Hindlimb muscle (tissue), 1 donor: ENCODE measurements at regions not wholly inside any gene's neighbourhood (a gene's known extent, or its start where the extent isn't known, plus 50 kb on each side); places are given as distances from the start of the nearest gene placed in this dataset.
"Not testable (repeated sequence)": the region's sequence is repeated elsewhere in the genome, so short reads cannot be mapped to it uniquely, and the experiment has no call there.

ENCODE experiments used
- DNase-seq: peaks from one replicate; pipeline ENCODE4 v3.0.0-alpha.2; 2013

DNA sequence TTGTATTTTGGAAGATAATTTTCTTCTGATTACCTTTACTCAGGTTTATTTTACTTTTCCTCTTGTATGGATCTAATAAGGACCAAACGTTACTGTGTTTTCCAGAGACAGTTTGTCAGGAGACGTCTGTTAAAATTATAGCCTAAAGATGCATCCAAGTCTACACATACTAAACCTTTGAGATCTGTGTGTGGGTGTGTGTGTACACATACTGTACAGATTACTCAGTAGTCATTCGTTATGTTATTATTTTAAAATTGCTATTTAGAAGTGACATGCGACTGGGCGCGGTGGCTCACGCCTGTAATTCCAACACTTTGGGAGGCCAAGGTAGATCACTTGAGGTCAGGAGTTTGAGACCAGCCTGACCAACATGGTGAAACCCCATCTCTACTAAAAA is 51.6 kb upstream of the CNTLN start:
- DNase-seq = no peak

DNA sequence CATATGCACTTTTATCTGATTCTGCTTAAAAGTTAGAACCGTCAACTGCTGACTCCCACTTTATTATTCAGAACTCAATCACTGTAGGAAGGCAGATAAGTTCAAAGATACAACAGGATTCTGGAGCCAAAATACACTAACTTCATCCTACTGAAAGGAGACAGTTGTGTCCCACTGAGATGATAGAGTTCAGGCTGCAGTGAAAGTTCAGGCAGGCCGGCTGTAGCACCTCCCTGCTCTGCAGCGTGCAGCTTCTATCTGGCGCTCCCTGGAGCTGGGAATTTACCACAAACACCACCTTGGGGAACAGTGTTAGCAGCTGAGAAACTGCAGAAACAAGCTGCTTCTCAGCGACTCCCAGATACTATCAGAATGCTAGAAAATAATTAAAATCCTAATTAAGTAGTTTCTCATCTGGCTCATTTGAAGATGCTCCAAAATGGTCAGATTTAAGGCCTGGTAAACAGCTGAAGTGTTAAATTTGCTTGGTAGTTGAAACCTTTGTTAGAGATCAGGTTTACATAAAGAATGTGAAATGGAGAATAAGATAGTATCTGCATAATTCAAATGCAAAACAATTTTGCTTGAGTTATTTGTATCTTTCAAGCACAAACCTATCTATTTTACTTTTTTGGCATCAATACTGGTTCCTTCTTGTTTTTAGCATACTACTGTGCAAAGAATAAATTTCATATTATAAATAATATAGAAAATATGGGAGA is 52.3 kb upstream of the CNTLN start:
- DNase-seq = peak; percentile 19

DNA sequence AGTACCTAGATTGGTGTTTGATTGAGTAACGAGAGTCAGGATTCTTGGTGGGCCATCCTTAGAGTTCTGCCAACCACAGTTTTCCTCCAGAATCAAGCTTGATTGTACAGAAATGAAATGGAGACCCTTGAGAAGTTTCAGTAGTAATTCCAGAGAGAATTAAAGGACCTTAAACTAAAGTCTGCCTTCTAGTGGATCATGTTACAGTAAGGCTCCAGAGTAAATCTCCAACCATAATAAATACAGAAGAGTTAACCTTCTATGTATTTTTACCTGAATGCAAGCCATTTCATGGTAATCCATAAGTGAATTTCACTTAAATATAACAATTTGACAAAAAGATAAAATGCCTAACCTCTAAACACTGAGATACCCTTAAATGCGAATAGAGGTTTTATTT is 53.0 kb upstream of the CNTLN start:
- no peak for DNase-seq

DNA sequence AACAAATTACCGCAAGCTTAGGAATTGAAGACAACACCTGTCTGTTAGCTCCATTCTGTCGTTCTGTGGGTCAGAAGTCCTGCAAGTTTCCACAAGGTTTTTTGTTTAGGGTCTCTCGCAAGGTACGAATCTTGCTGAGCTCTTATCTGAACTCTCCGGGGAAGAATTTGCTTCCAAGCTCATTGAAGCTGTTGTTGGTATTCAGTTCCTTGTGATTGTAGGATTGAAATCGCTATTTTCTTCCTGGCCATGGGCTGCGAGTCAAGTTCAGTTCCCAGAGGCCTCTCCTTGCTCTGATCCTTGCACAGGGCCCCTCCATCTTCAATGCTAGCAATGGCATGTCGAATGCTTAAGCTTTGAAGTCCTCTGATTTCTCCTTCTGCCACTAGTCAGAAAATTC is 53.5 kb upstream of the CNTLN start:
- no peak for DNase-seq

DNA sequence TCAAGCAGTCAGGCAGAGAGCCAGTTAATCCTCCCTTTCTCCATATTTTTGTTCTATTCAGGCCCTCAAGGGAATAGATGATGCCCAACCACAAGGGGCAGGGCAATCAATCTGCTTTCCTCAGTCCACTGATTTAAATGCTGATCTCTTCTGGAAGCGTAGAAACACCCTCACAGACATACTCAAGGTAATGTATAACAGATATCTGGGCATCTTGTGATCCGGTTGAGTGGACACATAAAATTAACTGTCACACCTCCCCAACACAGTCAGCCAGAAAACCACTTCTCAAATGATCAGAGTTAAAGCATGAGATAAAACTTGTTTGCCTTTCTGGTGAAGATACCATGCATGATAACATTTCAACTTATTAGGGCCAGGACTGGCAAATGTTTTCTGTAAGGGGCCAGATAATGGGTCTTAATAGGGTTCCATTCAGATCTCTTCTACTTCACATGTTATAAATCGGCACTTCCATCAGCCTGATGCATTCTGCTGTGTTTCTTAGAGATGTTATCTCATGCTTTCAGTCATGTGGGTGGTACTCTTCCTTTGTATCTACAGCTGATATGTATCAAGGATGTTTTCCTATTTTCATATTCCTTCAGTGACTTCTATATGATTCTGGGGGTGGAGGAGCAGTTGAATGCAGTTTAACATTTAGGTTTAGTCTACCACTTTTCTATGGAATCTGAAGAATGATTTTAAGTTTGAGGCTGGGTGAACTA is 58.9 kb upstream of the CNTLN start:
- DNase-seq = no peak

DNA sequence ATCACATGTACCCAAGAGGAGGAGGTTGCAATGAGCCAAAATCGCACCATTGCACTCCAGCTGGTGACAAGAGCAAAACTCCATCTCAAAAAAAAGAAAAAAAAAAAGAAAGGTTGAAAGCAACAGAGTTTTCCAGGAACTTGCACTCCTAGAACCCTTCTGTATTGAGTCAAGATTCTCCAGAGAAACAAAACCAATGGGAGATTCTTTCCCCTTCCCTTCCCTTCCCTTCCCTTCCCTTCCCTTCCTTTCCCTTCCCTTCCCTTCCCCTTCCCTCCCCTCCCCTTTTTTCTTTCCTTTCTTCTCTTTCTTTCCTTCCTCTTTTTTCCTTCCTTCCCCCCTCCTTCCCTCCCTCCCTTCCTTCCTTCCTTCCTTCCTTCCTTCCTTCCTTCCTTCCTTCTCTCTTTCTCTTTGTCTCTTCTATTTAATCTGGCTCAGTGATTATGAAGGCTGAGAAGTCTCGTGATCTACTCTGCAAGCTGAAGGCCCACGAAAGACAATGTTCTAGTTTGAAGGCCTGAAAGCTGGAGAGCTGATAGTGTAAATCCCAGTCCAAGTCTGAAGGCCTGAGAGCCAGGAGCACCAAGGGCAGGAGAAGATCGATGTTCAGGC is 59.6 kb upstream of the CNTLN start:
- no peak for DNase-seq

DNA sequence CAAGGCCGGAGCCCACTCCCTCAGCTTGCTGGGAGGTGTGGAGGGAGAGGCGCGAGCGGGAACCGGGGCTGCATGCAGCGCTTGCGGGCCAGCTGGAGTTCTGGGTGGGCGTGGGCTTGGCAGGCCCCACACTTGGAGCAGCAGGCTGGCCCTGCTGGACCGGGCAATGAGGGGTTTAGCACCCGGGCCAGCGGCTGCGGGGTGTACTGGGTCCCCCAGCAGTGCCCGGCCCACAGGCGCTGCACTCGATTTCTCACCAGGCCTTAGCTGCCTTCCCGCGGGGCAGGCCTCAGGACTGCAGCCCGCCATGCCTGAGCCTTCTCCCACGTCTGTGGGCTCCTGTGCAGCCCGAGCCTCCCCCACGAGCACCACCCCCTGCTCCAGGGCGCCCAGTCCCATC is 62.3 kb upstream of the CNTLN start:
- DNase-seq = not testable (repeated sequence)

DNA sequence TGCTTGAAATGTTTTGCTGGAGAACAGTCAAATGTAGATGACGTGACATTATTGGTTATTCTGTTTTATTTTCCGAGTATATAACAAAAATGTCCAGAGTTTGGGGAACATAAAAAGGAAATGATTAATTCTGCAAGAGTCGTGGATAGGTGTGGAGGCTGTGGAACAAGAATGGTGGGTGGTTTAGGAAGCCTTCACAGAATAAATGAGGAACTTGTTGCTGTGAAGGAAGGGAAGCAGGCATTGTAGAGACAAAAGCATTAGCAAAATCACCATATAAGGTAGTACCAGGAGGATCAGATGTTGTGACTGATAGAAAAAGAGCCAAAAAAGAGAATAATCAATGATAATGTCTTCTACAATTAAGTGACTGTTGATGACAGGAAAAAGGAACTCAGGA is 66.2 kb upstream of the CNTLN start:
- no peak for DNase-seq

DNA sequence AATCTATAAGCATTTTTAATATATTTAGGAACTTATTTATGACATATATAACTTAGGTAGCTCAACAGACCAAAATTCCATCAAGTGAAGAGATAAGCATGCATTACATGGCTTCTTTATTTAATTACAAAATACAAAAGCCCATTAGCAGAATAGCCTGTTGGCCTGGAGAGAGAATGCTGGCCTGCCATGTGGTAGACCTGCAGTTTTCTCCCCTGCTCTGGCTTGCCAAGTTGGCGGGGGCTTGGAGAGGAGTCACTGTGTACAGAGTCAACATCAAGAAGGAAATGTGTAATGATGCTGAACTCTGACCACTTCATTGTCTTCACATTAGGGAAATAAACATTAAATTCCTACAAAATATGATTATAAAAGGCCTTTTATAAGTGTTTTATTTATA is 69.8 kb upstream of the CNTLN start:
- no peak for DNase-seq

DNA sequence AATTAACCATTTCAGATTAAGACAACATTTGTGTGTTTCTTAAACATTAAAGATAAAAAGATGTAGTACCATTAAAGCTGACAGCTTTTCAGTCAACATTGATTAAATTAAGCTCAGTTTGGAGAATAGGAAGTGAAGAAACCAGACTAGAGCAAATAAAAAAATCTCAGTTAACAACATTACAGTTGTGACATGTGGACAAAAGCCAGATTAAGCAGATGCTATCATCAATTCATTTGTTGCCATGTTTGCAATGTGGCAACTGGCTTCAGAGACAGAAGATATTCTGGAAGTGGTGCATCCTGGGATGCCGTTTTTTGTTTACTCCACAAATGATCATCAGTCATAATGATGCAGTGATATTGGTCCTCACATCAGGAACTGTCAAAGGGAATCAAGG is 70.3 kb upstream of the CNTLN start:
- DNase-seq = no peak

DNA sequence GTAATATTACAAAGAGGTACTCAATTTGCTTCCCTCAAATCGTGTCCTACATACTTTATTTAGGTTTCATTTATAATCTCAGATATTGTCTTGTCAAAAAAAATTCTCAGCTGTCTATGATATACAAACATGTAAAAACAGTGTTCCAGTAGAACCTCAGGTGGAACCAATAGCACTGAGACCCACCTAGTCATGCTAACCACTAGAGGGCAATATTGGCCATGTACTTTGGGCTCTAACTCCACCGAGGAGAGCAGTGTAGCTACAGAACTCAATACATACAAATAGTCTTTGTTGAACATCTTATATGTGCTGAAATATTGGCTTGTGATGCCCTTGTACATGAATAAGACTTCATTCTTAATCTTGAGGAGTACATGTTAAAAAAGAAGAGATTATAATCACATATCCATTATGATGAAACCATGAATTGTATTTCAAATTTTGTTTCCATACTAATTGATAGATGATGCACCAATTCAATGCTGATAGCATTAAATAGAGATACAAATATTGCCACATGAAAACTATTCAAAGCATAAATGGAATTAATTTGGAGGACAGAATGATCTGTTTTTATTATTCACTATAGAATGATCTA is 71.2 kb upstream of the CNTLN start:
- DNase-seq = peak; percentile 10

DNA sequence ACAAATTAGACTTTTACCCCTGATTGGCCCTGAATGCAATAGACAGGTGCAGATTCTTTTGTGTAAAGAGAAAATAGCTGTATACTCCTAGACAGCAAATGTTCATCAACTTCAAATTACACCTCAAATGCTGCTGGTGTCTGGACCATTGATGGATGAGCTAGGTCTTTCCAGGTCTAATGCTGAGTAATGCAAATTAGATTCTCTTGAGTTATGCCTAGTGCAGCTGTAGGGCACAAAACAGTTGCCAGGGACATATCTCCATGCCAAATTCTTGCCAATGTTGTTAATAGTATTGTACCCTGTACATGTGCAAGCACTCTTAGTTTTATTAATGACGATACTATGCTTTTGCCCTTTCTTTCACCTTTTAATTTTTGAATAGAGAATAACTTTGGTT is 72.3 kb upstream of the CNTLN start:
- DNase-seq = no peak

DNA sequence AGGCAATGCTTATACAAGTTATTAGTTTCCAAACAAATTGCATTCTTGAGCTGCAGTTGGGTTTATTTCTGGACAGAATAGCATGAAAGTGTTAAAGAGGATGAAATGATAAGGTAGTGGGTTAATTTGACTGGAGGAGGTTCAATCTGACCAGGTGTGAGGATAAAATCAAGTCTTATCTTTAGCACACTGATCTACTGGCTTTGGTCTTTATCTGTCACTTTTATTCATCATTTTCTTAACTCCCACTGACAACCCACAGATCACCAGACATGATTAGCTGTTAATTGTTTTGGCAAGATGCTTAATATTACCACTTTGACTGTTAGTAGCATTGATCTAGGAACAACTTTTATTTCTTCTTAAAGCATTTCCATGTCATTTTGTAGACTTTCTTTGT is 74.4 kb upstream of the CNTLN start:
- no peak for DNase-seq

DNA sequence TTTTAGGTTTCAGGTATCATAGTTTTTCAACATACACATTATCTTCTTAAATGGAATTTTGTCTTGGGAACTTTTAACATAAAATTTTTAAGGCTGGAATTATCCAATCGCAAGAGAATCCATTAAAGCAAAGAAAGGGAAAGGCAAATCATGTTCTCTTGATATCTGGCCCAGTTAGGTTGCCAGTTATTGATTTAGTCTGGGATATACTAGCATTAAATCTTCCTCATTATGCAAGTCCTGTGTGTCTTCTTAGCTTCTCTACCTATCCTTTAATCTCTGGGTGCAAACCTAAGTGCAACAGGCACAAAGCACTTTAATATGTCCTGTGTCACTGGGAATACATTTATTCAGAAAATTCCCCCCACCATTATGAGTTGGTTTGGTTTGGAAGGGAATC is 75.4 kb upstream of the CNTLN start:
- DNase-seq = no peak

DNA sequence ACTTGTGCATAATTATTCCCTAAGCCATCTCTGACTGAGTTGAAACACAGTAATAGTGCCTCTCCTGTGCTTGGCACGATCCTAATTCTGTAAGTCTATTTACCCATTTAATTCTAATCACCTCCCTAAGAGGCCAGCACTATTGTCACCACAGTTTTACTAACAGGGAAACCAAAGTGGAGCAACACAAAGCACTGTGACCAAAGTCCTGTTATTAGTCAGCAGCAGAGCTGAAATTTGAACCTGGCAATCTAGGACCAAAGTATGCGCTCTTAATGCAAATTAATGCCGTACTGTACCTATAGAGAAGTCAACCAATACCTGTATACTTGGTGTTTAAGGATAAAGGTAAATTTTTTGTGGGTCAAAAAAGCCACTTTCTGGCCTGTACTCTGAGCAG is 77.1 kb upstream of the CNTLN start:
- DNase-seq = no peak

DNA sequence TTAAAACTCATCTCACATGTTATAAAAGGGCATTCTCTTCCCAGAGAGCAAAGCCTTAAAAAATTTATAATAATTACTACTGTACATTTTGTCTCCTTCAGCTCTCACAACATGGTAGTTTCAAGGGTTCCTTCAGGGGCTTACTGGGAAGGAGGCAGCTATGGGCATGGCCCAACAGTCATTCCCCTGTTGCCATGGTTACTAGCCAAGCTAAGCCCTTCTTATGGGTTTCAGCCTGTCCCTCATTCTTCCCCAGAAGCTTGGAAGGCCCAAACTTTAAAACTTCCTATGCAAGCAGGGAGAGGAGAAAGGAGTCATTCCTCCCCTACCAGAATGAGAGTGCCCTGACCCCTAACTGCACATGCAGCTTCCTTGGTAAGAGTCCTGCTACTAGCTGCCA is 82.2 kb upstream of the CNTLN start:
- no peak for DNase-seq

DNA sequence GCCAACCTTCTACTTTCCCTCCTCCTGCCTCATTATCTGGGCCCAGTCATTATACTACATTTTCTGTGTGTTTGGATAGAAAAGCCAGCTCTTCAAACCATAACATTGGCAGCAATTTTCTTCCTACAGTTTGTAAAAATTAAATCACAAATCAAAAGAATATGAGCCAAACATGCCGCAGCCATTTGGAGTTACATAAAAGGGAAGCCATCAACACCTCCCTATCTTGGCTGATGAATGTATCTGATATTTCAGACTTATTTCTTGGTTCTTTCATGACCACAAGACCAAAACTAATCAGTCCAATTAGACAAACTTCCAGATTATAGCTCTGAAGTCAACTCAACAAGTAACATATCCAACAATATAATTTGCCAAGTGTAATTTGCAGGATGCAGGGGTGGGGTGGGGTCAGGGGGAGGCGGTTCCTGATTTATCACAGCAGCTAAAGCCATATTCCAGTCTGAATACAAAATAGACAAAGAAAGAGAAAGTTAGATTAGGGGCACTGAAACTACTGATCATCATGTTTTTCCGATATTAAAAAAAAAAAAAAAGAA is 89.4 kb upstream of the CNTLN start:
- DNase-seq = no peak

DNA sequence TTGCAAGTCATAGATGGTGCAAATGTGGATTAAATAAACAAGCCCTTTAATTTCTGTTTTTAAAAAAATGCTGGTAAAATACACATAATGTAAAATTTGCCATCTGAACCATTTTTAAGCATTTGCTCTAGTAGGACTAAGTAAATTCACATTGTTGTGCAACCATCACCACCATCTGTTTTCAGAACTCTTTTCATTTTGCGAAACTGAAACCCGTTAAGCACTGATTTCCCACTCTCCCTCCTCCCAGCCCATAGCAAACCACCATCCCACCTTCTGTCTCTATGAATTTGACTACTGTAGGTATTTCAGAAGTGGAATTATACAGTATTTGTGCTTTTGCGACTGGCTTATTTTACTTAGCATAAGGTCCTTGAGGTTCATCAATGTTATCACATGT is 103.3 kb upstream of the CNTLN start:
- no peak for DNase-seq

DNA sequence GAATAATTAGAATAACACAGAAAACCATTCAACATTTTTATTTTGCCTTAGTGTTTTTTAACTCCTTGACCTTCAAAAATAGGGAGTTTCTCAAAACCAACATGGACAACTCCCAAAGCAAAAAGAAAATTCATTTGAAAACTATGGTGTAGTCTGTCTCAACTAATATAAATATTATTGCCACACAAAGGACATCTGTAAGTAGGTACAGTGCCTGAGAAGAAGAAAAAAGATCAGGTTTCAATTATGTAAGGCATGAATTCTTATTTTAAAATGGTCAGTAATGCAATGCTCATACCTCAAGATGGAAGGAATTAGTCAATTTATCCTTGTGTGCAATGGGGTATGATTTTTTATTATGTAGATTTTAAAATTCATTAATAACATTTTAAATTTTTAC is 109.6 kb upstream of the CNTLN start:
- no peak for DNase-seq

DNA sequence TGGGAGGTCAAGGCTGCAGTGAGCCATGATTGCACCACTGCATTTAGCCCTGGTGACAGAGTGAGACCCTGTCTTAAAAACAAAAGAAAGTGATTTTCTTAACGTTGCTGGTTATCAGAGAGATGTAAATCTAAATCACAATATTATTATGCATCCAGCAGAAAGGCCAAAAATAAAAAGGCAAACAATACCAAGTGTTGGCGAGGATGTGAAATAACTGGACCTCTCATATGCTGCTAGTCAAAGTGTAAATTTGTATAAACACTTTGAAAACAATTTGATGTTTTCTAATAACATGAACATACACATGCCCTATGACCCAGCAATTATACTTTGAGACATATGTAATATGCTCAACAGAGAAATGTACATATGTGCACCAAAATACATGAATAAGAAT is 110.7 kb upstream of the CNTLN start:
- DNase-seq = no peak

DNA sequence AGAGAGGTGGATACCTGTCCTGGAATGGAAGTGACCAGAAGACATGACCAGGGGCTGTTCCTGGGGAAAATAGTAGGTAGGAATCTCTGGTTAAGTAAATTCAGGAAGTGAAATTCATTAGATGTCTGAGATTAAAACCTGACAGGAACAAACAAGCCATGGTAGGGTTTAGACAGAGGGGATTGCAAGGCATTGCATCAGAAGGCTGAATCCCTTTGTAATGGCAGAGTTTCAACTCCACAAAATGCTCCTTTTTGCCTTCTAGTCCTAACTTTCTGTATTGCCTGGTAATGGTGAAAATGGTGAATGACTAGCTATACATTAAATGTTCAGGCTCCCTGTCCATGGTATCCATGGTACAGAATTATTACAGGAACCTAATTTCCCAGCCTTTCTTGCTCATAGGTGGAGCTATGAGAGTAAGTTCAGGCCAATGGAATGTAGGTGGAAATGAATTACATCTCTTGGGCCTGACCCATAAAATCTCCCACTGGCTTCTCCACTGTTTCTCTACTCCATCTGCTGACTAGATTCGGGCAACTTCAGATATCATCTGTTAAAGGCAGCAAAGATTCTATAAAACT is 113.4 kb upstream of the CNTLN start:
- DNase-seq = no peak

DNA sequence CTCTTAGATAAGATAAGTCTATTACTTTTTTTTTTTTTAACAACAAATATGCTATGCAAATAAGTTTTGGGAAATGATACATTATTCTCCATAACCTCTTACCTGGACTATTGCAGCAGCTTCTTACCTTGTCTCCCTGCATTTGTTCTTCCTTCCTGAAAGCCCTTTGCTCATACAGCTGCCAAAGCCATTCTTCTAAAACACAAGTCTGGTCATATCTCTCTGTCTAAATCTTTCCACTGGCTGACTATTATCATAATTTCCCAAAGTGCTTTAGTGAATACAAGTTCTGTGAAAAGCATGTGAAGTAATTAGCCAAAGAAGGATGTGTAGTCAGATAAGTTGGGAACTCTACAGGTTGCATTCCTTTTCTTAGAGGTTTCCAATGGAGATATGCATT is 115.4 kb upstream of the CNTLN start:
- DNase-seq = no peak
